B cell (primary cell): ENCODE measurements at regions not wholly inside any gene's neighbourhood (a gene's known extent, or its start where the extent isn't known, plus 50 kb on each side); places are given as distances from the start of the nearest gene placed in this dataset.

Experiments used
- ATAC-seq: fragments of 200-7000 bp; cut with Tn5 transposase; one replicate; pipeline ENCODE4 v1.10.0; 2021; ENCODE audit warnings: low read depth, mild to moderate bottlenecking, moderate number of reproducible peaks, moderate library complexity
- CTCF ChIA-PET: fragments of 350-600 bp; sonication (Branson Sonifier 250); formaldehyde crosslinking; loops from one replicate; lab custom pipeline; 2021; ENCODE audit warnings: antibody characterized with exemption, inconsistent platforms; lab: Charles Lee
- POLR2A ChIA-PET: fragments of 350-600 bp; sonication (Branson Sonifier 250); formaldehyde crosslinking; loops from one replicate; lab custom pipeline; 2021; ENCODE audit warnings: antibody characterized with exemption; lab: Charles Lee
- DNase-seq: peaks from one replicate; pipeline ENCODE4 v3.0.0; 2013
- H2AFZ ChIP-seq: 2 replicates; pipeline ENCODE4 v1.6.1; 2012; ENCODE audit warnings: mild to moderate bottlenecking, low read depth, low read length; ENCODE audit not compliant: insufficient read depth, poor library complexity, severe bottlenecking
- H3K27ac ChIP-seq, 2 donors: 1 replicate in 1 of 2; 2 replicates in 1 of 2; pipeline ENCODE4 v1.5.1; 2012 to 2013; ENCODE audit warnings: low read length in 2 of 2, mild to moderate bottlenecking in 2 of 2, moderate library complexity in 1 of 2
- H3K27me3 ChIP-seq, 4 experiments: fragments of 200-600 bp in 1 of 4; sonication (generic) in 1 of 4; replicated peaks in 1 of 4; 1 replicate in 2 of 4; 2 replicates in 2 of 4; pipeline versions ENCODE4 v1.6.1 to v1.7.0; 2013 to 2016; ENCODE audit warnings: low read length in 3 of 4, mild to moderate bottlenecking in 2 of 4, mixed read lengths in 1 of 4, moderate library complexity in 1 of 4; ENCODE audit not compliant: insufficient read depth in 4 of 4, control insufficient read depth in 3 of 4; ENCODE audit errors: control extremely low read depth in 1 of 4
- H3K36me3 ChIP-seq, 2 experiments: replicated peaks in 1 of 2; 1 replicate in 1 of 2; 2 replicates in 1 of 2; pipeline versions ENCODE4 v1.6.1 to v1.7.1; 2013; ENCODE audit warnings: low read length in 1 of 2; ENCODE audit not compliant: insufficient read depth in 2 of 2, control insufficient read depth in 1 of 2; ENCODE audit errors: control extremely low read depth in 1 of 2, extremely low read depth in 1 of 2
- H3K4me1 ChIP-seq, 2 donors: fragments of 200-600 bp in 1 of 2; sonication (generic) in 1 of 2; 1 replicate in 1 of 2; 2 replicates in 1 of 2; pipeline versions ENCODE4 v1.5.1 to v1.6.1; 2013 to 2017; ENCODE audit warnings: low read length in 2 of 2; ENCODE audit not compliant: control insufficient read depth in 2 of 2, insufficient read depth in 2 of 2
- H3K4me2 ChIP-seq: replicated peaks from 2 replicates; pipeline ENCODE3; 2012; ENCODE audit warnings: mild to moderate bottlenecking, low read depth, low read length; ENCODE audit not compliant: poor library complexity, severe bottlenecking
- H3K4me3 ChIP-seq, 5 experiments: fragments of 200-600 bp in 1 of 5; sonication (generic) in 1 of 5; 1 replicate in 3 of 5; 2 replicates in 2 of 5; pipeline versions ENCODE4 v1.5.1 to v1.7.0; 2011 to 2016; ENCODE audit warnings: low read length in 4 of 5, mild to moderate bottlenecking in 4 of 5, low read depth in 2 of 5, control low read depth in 1 of 5, moderate library complexity in 1 of 5; ENCODE audit not compliant: insufficient read depth in 1 of 5; ENCODE audit errors: control extremely low read depth in 1 of 5, extremely low read depth in 1 of 5
- H3K79me2 ChIP-seq: fragments of 200-600 bp; sonication (generic); one replicate; pipeline ENCODE4 v1.6.0; 2016; ENCODE audit warnings: low read length; ENCODE audit not compliant: control insufficient read depth, insufficient read depth
- H3K9ac ChIP-seq: fragments of 200-600 bp; sonication (generic); 2 replicates; pipeline ENCODE4 v1.6.1; 2017; ENCODE audit warnings: mild to moderate bottlenecking, low read length, moderate library complexity
- H3K9me3 ChIP-seq, 3 donors: one replicate each; pipeline versions ENCODE4 v1.6.1 to v1.7.1; 2013; ENCODE audit warnings: low read length in 2 of 3; ENCODE audit not compliant: control insufficient read depth in 2 of 3, insufficient read depth in 1 of 3; ENCODE audit errors: control extremely low read depth in 1 of 3
- H4K20me1 ChIP-seq: 2 replicates; pipeline ENCODE4 v1.6.0; 2012; ENCODE audit warnings: mild to moderate bottlenecking, low read length; ENCODE audit not compliant: insufficient read depth, control insufficient read depth, poor library complexity, severe bottlenecking
- H3K27ac Mint-ChIP-seq: one replicate; pipeline ENCODE4 v1.8.0; 2021; ENCODE audit warnings: mixed read lengths
- H3K27me3 Mint-ChIP-seq: one replicate; pipeline ENCODE4 v1.8.0; 2021; ENCODE audit warnings: mixed read lengths
- H3K4me1 Mint-ChIP-seq: one replicate; pipeline ENCODE4 v1.8.0; 2021; ENCODE audit warnings: mixed read lengths
- H3K4me3 Mint-ChIP-seq: one replicate; pipeline ENCODE4 v1.8.0; 2021; ENCODE audit warnings: mixed read lengths
- H3K9me3 Mint-ChIP-seq: one replicate; pipeline ENCODE4 v1.8.0; 2022; ENCODE audit warnings: mixed read lengths; ENCODE audit not compliant: insufficient read depth
- CTCF ChIP-seq: fragments of 200-600 bp; IDR thresholded peaks from one replicate; pipeline ENCODE4 v1.8.0; 2022; ENCODE audit warnings: antibody characterized with exemption, mild to moderate bottlenecking
- EZH2 ChIP-seq: IDR thresholded peaks from 2 replicates; pipeline ENCODE4 v1.6.1; 2012; ENCODE audit warnings: borderline replicate concordance, low read depth, mild to moderate bottlenecking, moderate library complexity, low read length; ENCODE audit not compliant: insufficient read depth, poor library complexity, severe bottlenecking
- WGBS: methylation state at CpG from one replicate; pipeline ENCODE4 v1.1.5; 2013; ENCODE audit warnings: missing lambda C conversion rate; ENCODE audit not compliant: insufficient coverage; 5-methylcytosine and 5-hydroxymethylcytosine counted together
- intact Hi-C: fragments of 100-400 bp; cut with micrococcal nuclease; formaldehyde crosslinking; loops from one replicate; pipeline ENCODE4 v1.10.0; 2022

GRCh38 chr19:28023064-28023463, 1189.9 kb downstream of the UQCRFS1 start:
- no peak overlapping the region for H3K4me2 ChIP-seq
- TF ChIP-seq EZH2 (no peak), CTCF (no peak)
- intact Hi-C loops, result no loop called here
- no peaks in the 10 kb centered on the region for H3K27me3 ChIP-seq
- H3K9ac ChIP-seq, result no peak overlapping the region
- no peaks in the 10 kb centered on the region for H3K4me1 ChIP-seq
- ATAC-seq (no peak), DNase-seq (no peak)
- WGBS, result no CpG with 5 or more reads among the region's 5 CpGs
- Mint-ChIP-seq H3K4me3 (no peak overlapping the region), H3K27me3 (no peaks in the 10 kb centered on the region), H3K9me3 (peaks cover 4% of the 10 kb centered on the region), H3K27ac (no peak overlapping the region), H3K4me1 (no peaks in the 10 kb centered on the region)
- H2AFZ ChIP-seq, result no peak overlapping the region
- H3K36me3 ChIP-seq, result no peaks in the 10 kb centered on the region
- H3K79me2 ChIP-seq, result no peaks in the 10 kb centered on the region
- no peaks in the 10 kb centered on the region for H4K20me1 ChIP-seq
- ChIA-PET CTCF (no interaction called here), POLR2A (no interaction called here)
- H3K4me3 ChIP-seq, result no peak overlapping the region
- peaks cover 0 to 10% (median 0%) of the 10 kb centered on the region in 3 donors for H3K9me3 ChIP-seq
- H3K27ac ChIP-seq, result no peak overlapping the region

GRCh38 chr19:28022506-28022905, 1190.4 kb downstream of the UQCRFS1 start:
- Histone ChIP-seq H3K27ac (no peak overlapping the region), H3K36me3 (no peaks in the 10 kb centered on the region), H2AFZ (no peak overlapping the region), H4K20me1 (no peaks in the 10 kb centered on the region), H3K4me3 (no peak overlapping the region), H3K9me3 (peaks cover 0 to 10% (median 0%) of the 10 kb centered on the region in 3 donors), H3K79me2 (no peaks in the 10 kb centered on the region), H3K4me1 (no peaks in the 10 kb centered on the region), H3K9ac (no peak overlapping the region), H3K27me3 (no peaks in the 10 kb centered on the region), H3K4me2 (no peak overlapping the region)
- POLR2A ChIA-PET, result no interaction called here
- TF ChIP-seq EZH2 (no peak), CTCF (no peak)
- CTCF ChIA-PET, result no interaction called here
- no peak overlapping the region for H3K4me3 Mint-ChIP-seq
- ATAC-seq (no peak), DNase-seq (no peak)
- H3K4me1 Mint-ChIP-seq, result no peaks in the 10 kb centered on the region
- H3K27ac Mint-ChIP-seq, result no peak overlapping the region
- intact Hi-C loops, result no loop called here
- WGBS, result 89% methylated on average over 6 of the region's 7 CpGs
- H3K27me3 Mint-ChIP-seq, result no peaks in the 10 kb centered on the region
- H3K9me3 Mint-ChIP-seq, result peaks cover 2% of the 10 kb centered on the region
